ENCODE measurements at regions not wholly inside any gene's neighbourhood (a gene's known extent, or its start where the extent isn't known, plus 50 kb on each side); places are given as distances from the start of the nearest gene placed in this dataset.

GRCh38 chr11:91222830-91223229, 1000.0 kb upstream of the CHORDC1 start:
- Histone ChIP-seq H3K23ac (ENCODE audit: low read depth, low read length, poor library complexity) (no peak overlapping the region), H2BK5ac (ENCODE audit: low read length) (no peak overlapping the region), H2BK15ac (ENCODE audit: low read length) (no peak overlapping the region), H4K8ac (ENCODE audit: low read depth, low read length) (no peak overlapping the region), H3K36me3 (replicated peaks in 1 of 2; ENCODE audit: control insufficient read depth in 2 of 2, insufficient read depth in 2 of 2, low read length in 2 of 2) (no peaks in the 10 kb centered on the region), H3K27ac (replicated peaks; ENCODE audit: low read length) (no peak overlapping the region), H3K9ac (ENCODE audit: low read depth, low read length, poor library complexity) (no peak overlapping the region), H3K4me3 (ENCODE audit: low read length in 2 of 2) (no peak overlapping the region), H3K4me2 (ENCODE audit: insufficient read depth, low read length, poor library complexity, severe bottlenecking) (no peak overlapping the region), H3K4ac (ENCODE audit: low read length) (no peak overlapping the region), H2AFZ (ENCODE audit: low read length) (no peak overlapping the region), H2BK120ac (ENCODE audit: low read depth, low read length) (no peak overlapping the region), H2BK12ac (ENCODE audit: low read length) (no peak overlapping the region), H3K9me3 (replicated peaks in 1 of 2; ENCODE audit: control insufficient read depth in 2 of 2, insufficient read depth in 1 of 2, low read depth in 1 of 2, low read length in 2 of 2) (no peaks in the 10 kb centered on the region), H3K4me1 (ENCODE audit: control insufficient read depth in 2 of 2, insufficient read depth in 1 of 2, low read depth in 1 of 2, low read length in 2 of 2) (no peaks in the 10 kb centered on the region), H3K79me1 (ENCODE audit: low read depth, low read length) (no peaks in the 10 kb centered on the region), H3K18ac (ENCODE audit: low read length) (no peak overlapping the region), H3K14ac (ENCODE audit: low read length) (no peak overlapping the region), H3K27me3 (ENCODE audit: control insufficient read depth in 3 of 3, insufficient read depth in 3 of 3, low read depth in 1 of 3, low read length in 3 of 3) (no peaks in the 10 kb centered on the region), H4K91ac (ENCODE audit: low read depth, low read length, poor library complexity) (no peak overlapping the region), H2AK5ac (ENCODE audit: low read depth, low read length) (no peak overlapping the region)
- no CpG with 5 or more reads among the region's 1 CpG for WGBS, 2 donors (ENCODE audit: extremely low coverage in 2 of 2, insufficient read length in 2 of 2, insufficient replicate concordance in 1 of 2)
- no peak for DNase-seq (ENCODE audit: low spot score)

GRCh38 chr11:91220476-91221202, 997.8 kb upstream of the CHORDC1 start:
- Histone ChIP-seq H3K14ac (ENCODE audit: low read length) (no peak overlapping the region), H2BK5ac (ENCODE audit: low read length) (no peak overlapping the region), H4K91ac (ENCODE audit: low read depth, low read length, poor library complexity) (no peak overlapping the region), H4K8ac (ENCODE audit: low read depth, low read length) (no peak overlapping the region), H3K4me1 (ENCODE audit: control insufficient read depth in 2 of 2, insufficient read depth in 1 of 2, low read depth in 1 of 2, low read length in 2 of 2) (no peaks in the 10 kb centered on the region), H2BK15ac (ENCODE audit: low read length) (no peak overlapping the region), H3K79me1 (ENCODE audit: low read depth, low read length) (no peaks in the 10 kb centered on the region), H3K4me3 (ENCODE audit: low read length in 2 of 2) (no peak overlapping the region), H3K4me2 (ENCODE audit: insufficient read depth, low read length, poor library complexity, severe bottlenecking) (no peak overlapping the region), H3K4ac (ENCODE audit: low read length) (no peak overlapping the region), H3K9me3 (replicated peaks in 1 of 2; ENCODE audit: control insufficient read depth in 2 of 2, insufficient read depth in 1 of 2, low read depth in 1 of 2, low read length in 2 of 2) (no peaks in the 10 kb centered on the region), H3K27me3 (ENCODE audit: control insufficient read depth in 3 of 3, insufficient read depth in 3 of 3, low read depth in 1 of 3, low read length in 3 of 3) (no peaks in the 10 kb centered on the region), H2BK12ac (ENCODE audit: low read length) (no peak overlapping the region), H2BK120ac (ENCODE audit: low read depth, low read length) (no peak overlapping the region), H3K9ac (ENCODE audit: low read depth, low read length, poor library complexity) (no peak overlapping the region), H2AK5ac (ENCODE audit: low read depth, low read length) (no peak overlapping the region), H3K36me3 (replicated peaks in 1 of 2; ENCODE audit: control insufficient read depth in 2 of 2, insufficient read depth in 2 of 2, low read length in 2 of 2) (no peaks in the 10 kb centered on the region), H3K27ac (replicated peaks; ENCODE audit: low read length) (no peak overlapping the region), H3K23ac (ENCODE audit: low read depth, low read length, poor library complexity) (no peak overlapping the region), H2AFZ (ENCODE audit: low read length) (no peak overlapping the region), H3K18ac (ENCODE audit: low read length) (no peak overlapping the region)
- WGBS, 2 donors (ENCODE audit: extremely low coverage in 2 of 2, insufficient read length in 2 of 2, insufficient replicate concordance in 1 of 2): no CpG with 5 or more reads among the region's 1 CpG
- no peak for DNase-seq (ENCODE audit: low spot score)

GRCh38 chr11:91219535-91219934, 996.7 kb upstream of the CHORDC1 start:
- H3K4me2 ChIP-seq (ENCODE audit: insufficient read depth, low read length, poor library complexity, severe bottlenecking): no peak overlapping the region
- H3K4ac ChIP-seq (ENCODE audit: low read length): no peak overlapping the region
- H2AFZ ChIP-seq (ENCODE audit: low read length): no peak overlapping the region
- H2AK5ac ChIP-seq (ENCODE audit: low read depth, low read length): no peak overlapping the region
- H3K9ac ChIP-seq (ENCODE audit: low read depth, low read length, poor library complexity): no peak overlapping the region
- DNase-seq (ENCODE audit: low spot score): no peak
- H2BK5ac ChIP-seq (ENCODE audit: low read length): no peak overlapping the region
- H3K27ac ChIP-seq (replicated peaks; ENCODE audit: low read length): no peak overlapping the region
- no peak overlapping the region for H3K23ac ChIP-seq (ENCODE audit: low read depth, low read length, poor library complexity)
- no peak overlapping the region for H3K14ac ChIP-seq (ENCODE audit: low read length)
- H3K79me1 ChIP-seq (ENCODE audit: low read depth, low read length): no peaks in the 10 kb centered on the region
- WGBS, 2 donors (ENCODE audit: extremely low coverage in 2 of 2, insufficient read length in 2 of 2, insufficient replicate concordance in 1 of 2): no CpG with 5 or more reads among the region's 1 CpG
- no peak overlapping the region for H3K4me3 ChIP-seq (ENCODE audit: low read length in 2 of 2)
- H2BK120ac ChIP-seq (ENCODE audit: low read depth, low read length): no peak overlapping the region
- no peak overlapping the region for H2BK12ac ChIP-seq (ENCODE audit: low read length)
- no peaks in the 10 kb centered on the region for H3K36me3 ChIP-seq (replicated peaks in 1 of 2; ENCODE audit: control insufficient read depth in 2 of 2, insufficient read depth in 2 of 2, low read length in 2 of 2)
- H3K4me1 ChIP-seq (ENCODE audit: control insufficient read depth in 2 of 2, insufficient read depth in 1 of 2, low read depth in 1 of 2, low read length in 2 of 2): no peaks in the 10 kb centered on the region
- no peak overlapping the region for H4K91ac ChIP-seq (ENCODE audit: low read depth, low read length, poor library complexity)
- no peaks in the 10 kb centered on the region for H3K9me3 ChIP-seq (replicated peaks in 1 of 2; ENCODE audit: control insufficient read depth in 2 of 2, insufficient read depth in 1 of 2, low read depth in 1 of 2, low read length in 2 of 2)
- no peak overlapping the region for H4K8ac ChIP-seq (ENCODE audit: low read depth, low read length)
- no peaks in the 10 kb centered on the region for H3K27me3 ChIP-seq (ENCODE audit: control insufficient read depth in 3 of 3, insufficient read depth in 3 of 3, low read depth in 1 of 3, low read length in 3 of 3)
- H2BK15ac ChIP-seq (ENCODE audit: low read length): no peak overlapping the region
- no peak overlapping the region for H3K18ac ChIP-seq (ENCODE audit: low read length)

- no peak overlapping the region for H3K4ac ChIP-seq (ENCODE audit: low read length)
- H2AFZ ChIP-seq (ENCODE audit: low read length): no peak overlapping the region
- no peak overlapping the region for H2BK5ac ChIP-seq (ENCODE audit: low read length)
- no peak overlapping the region for H3K4me3 ChIP-seq (ENCODE audit: low read length in 2 of 2)
- no peaks in the 10 kb centered on the region for H3K27me3 ChIP-seq (ENCODE audit: control insufficient read depth in 3 of 3, insufficient read depth in 3 of 3, low read depth in 1 of 3, low read length in 3 of 3)
- H3K79me1 ChIP-seq (ENCODE audit: low read depth, low read length): no peaks in the 10 kb centered on the region
- no peak overlapping the region for H3K14ac ChIP-seq (ENCODE audit: low read length)
- H2BK12ac ChIP-seq (ENCODE audit: low read length): no peak overlapping the region
- no peak overlapping the region for H2BK15ac ChIP-seq (ENCODE audit: low read length)
- no peak overlapping the region for H3K23ac ChIP-seq (ENCODE audit: low read depth, low read length, poor library complexity)
- H3K36me3 ChIP-seq (replicated peaks in 1 of 2; ENCODE audit: control insufficient read depth in 2 of 2, insufficient read depth in 2 of 2, low read length in 2 of 2): no peaks in the 10 kb centered on the region
- no peak overlapping the region for H4K91ac ChIP-seq (ENCODE audit: low read depth, low read length, poor library complexity)
- no peak overlapping the region for H3K4me2 ChIP-seq (ENCODE audit: insufficient read depth, low read length, poor library complexity, severe bottlenecking)
- no peak overlapping the region for H3K9ac ChIP-seq (ENCODE audit: low read depth, low read length, poor library complexity)
- DNase-seq (ENCODE audit: low spot score): no peak
- H2BK120ac ChIP-seq (ENCODE audit: low read depth, low read length): no peak overlapping the region
- no peak overlapping the region for H3K27ac ChIP-seq (replicated peaks; ENCODE audit: low read length)
- no peak overlapping the region for H3K18ac ChIP-seq (ENCODE audit: low read length)
- H3K4me1 ChIP-seq (ENCODE audit: control insufficient read depth in 2 of 2, insufficient read depth in 1 of 2, low read depth in 1 of 2, low read length in 2 of 2): no peaks in the 10 kb centered on the region
- no peaks in the 10 kb centered on the region for H3K9me3 ChIP-seq (replicated peaks in 1 of 2; ENCODE audit: control insufficient read depth in 2 of 2, insufficient read depth in 1 of 2, low read depth in 1 of 2, low read length in 2 of 2)
- H2AK5ac ChIP-seq (ENCODE audit: low read depth, low read length): no peak overlapping the region
- H4K8ac ChIP-seq (ENCODE audit: low read depth, low read length): no peak overlapping the region
These were observed 986.9 kb upstream of the CHORDC1 start for GRCh38 chr11:91209751-91210150.
